ENCODE measurements at regions not wholly inside any gene's neighbourhood (a gene's known extent, or its start where the extent isn't known, plus 50 kb on each side); places are given as distances from the start of the nearest gene placed in this dataset.
"Not testable (repeated sequence)": the region's sequence is repeated elsewhere in the genome, so short reads cannot be mapped to it uniquely, and the experiment has no call there.

- no peak for DNase-seq (ENCODE audit: low spot score)
- ATAC-seq: no peak
These were observed 227.8 kb upstream of the RBMS1 start for GRCh38 chr2:160721089-160722040.

GRCh38 chr2:160726046-160726445 lies 232.4 kb upstream of the RBMS1 start:
- no peak for ATAC-seq
- DNase-seq (ENCODE audit: low spot score): no peak

- no peak for ATAC-seq
- no peak for DNase-seq (ENCODE audit: low spot score)
These were observed 236.8 kb upstream of the RBMS1 start for GRCh38 chr2:160730296-160730995.

- ATAC-seq (no peak), DNase-seq (ENCODE audit: low spot score) (no peak)
These were observed 237.8 kb upstream of the RBMS1 start for GRCh38 chr2:160731415-160731814.

GRCh38 chr2:160731856-160732255 lies 238.2 kb upstream of the RBMS1 start:
- DNase-seq (ENCODE audit: low spot score): no peak
- ATAC-seq: no peak

- ATAC-seq (no peak), DNase-seq (ENCODE audit: low spot score) (no peak)
These were observed 242.1 kb upstream of the RBMS1 start for GRCh38 chr2:160735696-160736095.

GRCh38 chr2:160736148-160737028 lies 242.8 kb upstream of the RBMS1 start:
- DNase-seq (ENCODE audit: low spot score) (no peak), ATAC-seq (no peak)

GRCh38 chr2:160737247-160737646 lies 243.6 kb upstream of the RBMS1 start:
- no peak for ATAC-seq
- DNase-seq (ENCODE audit: low spot score): no peak

- no peak for ATAC-seq
- no peak for DNase-seq (ENCODE audit: low spot score)
These were observed 247.7 kb upstream of the RBMS1 start for GRCh38 chr2:160741271-160741670.

- ATAC-seq (no peak), DNase-seq (ENCODE audit: low spot score) (no peak)
These were observed 248.2 kb upstream of the RBMS1 start for GRCh38 chr2:160741815-160742214.

- no peak for DNase-seq (ENCODE audit: low spot score)
These were observed 249.1 kb upstream of the RBMS1 start for GRCh38 chr2:160742667-160743066.

GRCh38 chr2:160747501-160748170 lies 254.0 kb upstream of the RBMS1 start:
- no peak for DNase-seq (ENCODE audit: low spot score)
- no peak for ATAC-seq

More at GRCh38 chr2:160742667-160743066, 249.1 kb upstream of the RBMS1 start:
- ATAC-seq: no peak

- no peak for DNase-seq (ENCODE audit: low spot score)
- no peak for ATAC-seq
These were observed 257.4 kb upstream of the RBMS1 start for GRCh38 chr2:160751021-160751420.

GRCh38 chr2:160752475-160753330 lies 259.1 kb upstream of the RBMS1 start:
- no peak for ATAC-seq
- DNase-seq (ENCODE audit: low spot score): no peak

- ATAC-seq: no peak
- no peak for DNase-seq (ENCODE audit: low spot score)
These were observed 259.7 kb upstream of the RBMS1 start for GRCh38 chr2:160753331-160753654.

- DNase-seq (ENCODE audit: low spot score) (no peak), ATAC-seq (no peak)
These were observed 260.4 kb upstream of the RBMS1 start for GRCh38 chr2:160753960-160754359.

GRCh38 chr2:160756481-160756880 lies 262.9 kb upstream of the RBMS1 start:
- ATAC-seq: no peak

GRCh38 chr2:160762493-160763128 lies 269.0 kb upstream of the RBMS1 start:
- DNase-seq (ENCODE audit: low spot score); ATAC-seq: not testable (repeated sequence)

More at GRCh38 chr2:160756481-160756880, 262.9 kb upstream of the RBMS1 start:
- no peak for DNase-seq (ENCODE audit: low spot score)

- DNase-seq (ENCODE audit: low spot score) (no peak), ATAC-seq (no peak)
These were observed 289.9 kb upstream of the RBMS1 start for GRCh38 chr2:160783474-160783873.
